ENCODE measurements at regions not wholly inside any gene's neighbourhood (a gene's known extent, or its start where the extent isn't known, plus 50 kb on each side); places are given as distances from the start of the nearest gene placed in this dataset.
A peak's percentile ranks its signal among the peaks of the same experiment; 100 is the strongest.

GRCh38 chr20:22320245-22320915 lies 264.0 kb downstream of the FOXA2 start:
- H3K4me1 ChIP-seq, result no peaks in the 10 kb centered on the region
- WGBS, 2 donors, result 84 to 89% methylated on average over 3 of the region's 3 CpGs
- TF ChIP-seq POLR2AphosphoS5 (IDR thresholded peaks at IDR 0.05), result no peak
- no peak for TF ChIP-seq EP300 (IDR thresholded peaks at IDR 0.05)
- TF ChIP-seq CTCF (IDR thresholded peaks at IDR 0.05), result no peak
- TF ChIP-seq POLR2A (IDR thresholded peaks at IDR 0.05), result no peak
- H3K36me3 ChIP-seq, result no peaks in the 10 kb centered on the region
- intact Hi-C loops (cut with DNase I), result no loop called here
- no peak overlapping the region for H3K27ac ChIP-seq
- H3K4me3 ChIP-seq, result no peak overlapping the region
- no peak for DNase-seq
- H3K9me3 ChIP-seq, result no peaks in the 10 kb centered on the region
- no peaks in the 10 kb centered on the region for H3K27me3 ChIP-seq

- 70 to 78% methylated on average over 5 of the region's 5 CpGs for WGBS, 2 donors
- H3K36me3 ChIP-seq, result no peaks in the 10 kb centered on the region
- intact Hi-C loops (cut with DNase I), result no loop called here
- no peaks in the 10 kb centered on the region for H3K4me1 ChIP-seq
- H3K27me3 ChIP-seq, result peaks cover 0 to 5% (median 0%) of the 10 kb centered on the region in 3 donors
- no peaks in the 10 kb centered on the region for H3K9me3 ChIP-seq
- no peak for DNase-seq
- H3K4me3 ChIP-seq, result no peak overlapping the region
- TF ChIP-seq EP300 (IDR thresholded peaks at IDR 0.05) (no peak), POLR2AphosphoS5 (IDR thresholded peaks at IDR 0.05) (no peak), POLR2A (IDR thresholded peaks at IDR 0.05) (no peak), CTCF (IDR thresholded peaks at IDR 0.05) (no peak)
- H3K27ac ChIP-seq, result no peak overlapping the region
Observed at GRCh38 chr20:22315771-22316170, 268.6 kb downstream of the FOXA2 start.

GRCh38 chr20:22315073-22315472 lies 269.3 kb downstream of the FOXA2 start:
- peaks cover 0 to 5% (median 0%) of the 10 kb centered on the region in 3 donors for H3K27me3 ChIP-seq
- H3K4me3 ChIP-seq, result no peak overlapping the region
- no peak for DNase-seq
- H3K27ac ChIP-seq, result no peak overlapping the region
- intact Hi-C loops (cut with DNase I), result no loop called here
- WGBS, 2 donors, result 52 to 66% methylated on average over 2 of the region's 2 CpGs
- no peaks in the 10 kb centered on the region for H3K9me3 ChIP-seq
- TF ChIP-seq POLR2AphosphoS5 (IDR thresholded peaks at IDR 0.05), result no peak
- TF ChIP-seq EP300 (IDR thresholded peaks at IDR 0.05), result no peak
- TF ChIP-seq CTCF (IDR thresholded peaks at IDR 0.05), result no peak
- H3K36me3 ChIP-seq, result no peaks in the 10 kb centered on the region
- no peaks in the 10 kb centered on the region for H3K4me1 ChIP-seq

GRCh38 chr20:22312744-22313346 lies 271.5 kb downstream of the FOXA2 start:
- intact Hi-C loops (cut with DNase I), result loop anchor here (2.0 to 5.0 kb wide), 3 partner anchors 206 to 611 kb away; no protein-coding TSS in a partner anchor
- H3K4me1 ChIP-seq, result no peaks in the 10 kb centered on the region
- WGBS, 2 donors, result 1 to 5% methylated on average over 6 of the region's 6 CpGs
- DNase-seq, result no peak
- H3K27ac ChIP-seq, result no peak overlapping the region
- peaks cover 0 to 5% (median 0%) of the 10 kb centered on the region in 3 donors for H3K27me3 ChIP-seq
- TF ChIP-seq CTCF (IDR thresholded peaks at IDR 0.05) (peak in 3 of 4 experiments; percentile 14 to 66 (median 45)), POLR2AphosphoS5 (IDR thresholded peaks at IDR 0.05) (no peak)
- H3K36me3 ChIP-seq, result no peaks in the 10 kb centered on the region
- H3K9me3 ChIP-seq, result no peaks in the 10 kb centered on the region
- no peak overlapping the region for H3K4me3 ChIP-seq

Data from sigmoid colon (tissue), 6 donors.